K562 (cell line): ENCODE measurements at regions not wholly inside any gene's neighbourhood (a gene's known extent, or its start where the extent isn't known, plus 50 kb on each side); places are given as distances from the start of the nearest gene placed in this dataset.

Experiments
- ARID1B ChIP-seq: fragments of 450-650 bp; IDR thresholded peaks from 2 replicates; pipeline ENCODE4 v1.6.1; 2016; ENCODE audit warnings: antibody characterized with exemption, mild to moderate bottlenecking, inconsistent platforms
- ARNT ChIP-seq, 2 experiments: fragments of 450-650 bp; IDR thresholded peaks; 2 replicates each; pipeline ENCODE4 v1.6.1; 2016; ENCODE audit warnings: mild to moderate bottlenecking in 1 of 2
- ATF6 ChIP-seq: sonication (generic); formaldehyde crosslinking; IDR thresholded peaks from 2 replicates; pipeline ENCODE4 v1.4.0; 2020; ENCODE audit warnings: mild to moderate bottlenecking, missing genetic modification reagents
- CHAMP1 ChIP-seq: fragments of 450-650 bp; IDR thresholded peaks from 2 replicates; pipeline ENCODE4 v1.6.1; 2016; ENCODE audit warnings: mild to moderate bottlenecking
- CHCHD3 ChIP-seq: fragments of 250-450 bp; sonication (Bioruptor Pico); IDR thresholded peaks from 2 replicates; pipeline ENCODE4 v2.1.2; 2022; ENCODE audit warnings: mild to moderate bottlenecking
- GTF2A2 ChIP-seq: IDR thresholded peaks from 2 replicates; pipeline ENCODE4 v1.6.1; 2016; ENCODE audit warnings: mild to moderate bottlenecking, missing genetic modification characterization, missing compliant biosample characterization
- ILF3 ChIP-seq: fragments of 450-650 bp; IDR thresholded peaks from 2 replicates; pipeline ENCODE4 v1.6.1; 2018; ENCODE audit warnings: antibody characterized with exemption, mild to moderate bottlenecking, moderate library complexity, borderline replicate concordance
- IRF2 ChIP-seq: sonication (generic); formaldehyde crosslinking; IDR thresholded peaks from 2 replicates; pipeline ENCODE4 v1.8.1; 2022; ENCODE audit warnings: mild to moderate bottlenecking, missing genetic modification reagents
- NCOR1 ChIP-seq: fragments of 450-650 bp; IDR thresholded peaks from 2 replicates; pipeline ENCODE4 v1.6.1; 2016; ENCODE audit warnings: mild to moderate bottlenecking, moderate library complexity
- PHB ChIP-seq: fragments of 250-450 bp; sonication (Bioruptor Pico); IDR thresholded peaks from 2 replicates; pipeline ENCODE4 v1.5.0; 2021
- PRMT5 ChIP-seq: sonication (generic); formaldehyde crosslinking; IDR thresholded peaks from 2 replicates; pipeline ENCODE4 v1.5.0; 2020; ENCODE audit warnings: missing genetic modification reagents
- SMARCC2 ChIP-seq: fragments of 450-650 bp; IDR thresholded peaks from 2 replicates; pipeline ENCODE4 v1.6.1; 2017; ENCODE audit warnings: antibody characterized with exemption, moderate library complexity, mild to moderate bottlenecking, low read depth
- TEAD1 ChIP-seq, 2 experiments: fragments of 450-650 bp in 1 of 2; sonication (generic) in 1 of 2; formaldehyde crosslinking; IDR thresholded peaks; 2 replicates each; pipeline versions ENCODE4 v1.4.0 to v1.8.0; 2020 to 2022; ENCODE audit warnings: mild to moderate bottlenecking in 2 of 2, missing genetic modification reagents in 1 of 2
- ZC3H11A ChIP-seq: IDR thresholded peaks from 2 replicates; pipeline ENCODE4 v1.6.1; 2012; ENCODE audit warnings: low read depth, low read length, improper control_type of control experiment
- ZFPM2 ChIP-seq: fragments of 250-450 bp; sonication (Bioruptor Pico); IDR thresholded peaks from 2 replicates; pipeline ENCODE4 v1.5.1; 2022; ENCODE audit warnings: mild to moderate bottlenecking
- ZHX1 ChIP-seq: fragments of 150-350 bp; conservative IDR thresholded peaks from 2 replicates; pipeline ENCODE4 v1.6.1; 2014; ENCODE audit warnings: low read length
- ZNF224 ChIP-seq: sonication (generic); formaldehyde crosslinking; IDR thresholded peaks from 2 replicates; pipeline ENCODE4 v1.8.0; 2022; ENCODE audit warnings: mild to moderate bottlenecking, missing genetic modification reagents
- ZNF282 ChIP-seq: sonication (generic); formaldehyde crosslinking; IDR thresholded peaks from 2 replicates; pipeline ENCODE4 v1.8.1; 2023; ENCODE audit warnings: missing genetic modification reagents
- ZNF551 ChIP-seq: fragments of 250-450 bp; sonication (Bioruptor Pico); IDR thresholded peaks from 2 replicates; pipeline ENCODE4 v1.5.0; 2021; ENCODE audit warnings: mild to moderate bottlenecking, moderate library complexity
- ZNF561 ChIP-seq: fragments of 450-650 bp; formaldehyde crosslinking; conservative IDR thresholded peaks from 2 replicates; pipeline ENCODE4 v1.4.0; 2020; ENCODE audit warnings: mild to moderate bottlenecking, moderate library complexity
- ZNF586 ChIP-seq: fragments of 450-650 bp; formaldehyde crosslinking; conservative IDR thresholded peaks from 2 replicates; pipeline ENCODE4 v1.4.0; 2020; ENCODE audit warnings: mild to moderate bottlenecking, moderate library complexity
- ZNF740 ChIP-seq, 3 experiments: fragments of 200-800 bp in 1 of 3; sonication (Bioruptor generic) in 1 of 3; sonication (generic) in 1 of 3; formaldehyde crosslinking in 1 of 3; IDR thresholded peaks; 2 replicates each; pipeline versions ENCODE4 v1.6.1 to v1.8.0; 2016 to 2022; ENCODE audit warnings: mild to moderate bottlenecking in 2 of 3, missing compliant biosample characterization in 2 of 3, missing genetic modification characterization in 2 of 3, missing genetic modification reagents in 1 of 3
- ZNF76 ChIP-seq: fragments of 250-450 bp; sonication (Bioruptor Pico); IDR thresholded peaks from 2 replicates; pipeline ENCODE4 v1.4.0; 2020; ENCODE audit warnings: mild to moderate bottlenecking, moderate library complexity, borderline replicate concordance
- ZNF766 ChIP-seq: fragments of 200-800 bp; sonication (Bioruptor generic); conservative IDR thresholded peaks from 2 replicates; pipeline ENCODE4 v1.6.1; 2016; ENCODE audit warnings: missing genetic modification characterization, missing compliant biosample characterization

- no peak for TF ChIP-seq ZHX1
- no peak for TF ChIP-seq ZNF766 (CRISPR knock-in tag)
- no peak for TF ChIP-seq ZNF740 (CRISPR knock-in tag; IDR thresholded peaks at IDR 0.05)
- no peak for TF ChIP-seq ZNF740 (tag; IDR thresholded peaks at IDR 0.05)
- TF ChIP-seq PRMT5 = no peak
- TF ChIP-seq ZNF561 = no peak
- TF ChIP-seq ZC3H11A = no peak
- no peak for TF ChIP-seq ATF6
- no peak for TF ChIP-seq SMARCC2
- TF ChIP-seq NCOR1 = peak; percentile 18; the same call in 1 of the 2 replicates
- no peak for TF ChIP-seq ARID1B
- no peak for TF ChIP-seq ILF3
- no peak for TF ChIP-seq TEAD1 (CRISPR knock-in tag; IDR thresholded peaks at IDR 0.05)
- no peak for TF ChIP-seq GTF2A2 (tag)
- TF ChIP-seq CHAMP1 = peak; percentile 88
- no peak for TF ChIP-seq ZFPM2 (CRISPR knock-in tag)
- TF ChIP-seq PHB (CRISPR knock-in tag) = no peak
- no peak for TF ChIP-seq ZNF551 (CRISPR knock-in tag)
- TF ChIP-seq ZNF282 (CRISPR knock-in tag) = no peak
- no peak for TF ChIP-seq ZNF76 (CRISPR knock-in tag)
- no peak for TF ChIP-seq ZNF224 (CRISPR knock-in tag)
- no peak for TF ChIP-seq ZNF586 (CRISPR knock-in tag)
- no peak for TF ChIP-seq IRF2 (CRISPR knock-in tag)
- TF ChIP-seq CHCHD3 = no peak
- TF ChIP-seq ARNT (IDR thresholded peaks at IDR 0.05) = peak in 1 of 2 experiments; percentile 69; a peak in 2 of 4 replicates
Measured at GRCh38 chr7:50246551-50246950, 58.0 kb upstream of the IKZF1 start (continued).
